GM19239 (cell line): ENCODE measurements at regions not wholly inside any gene's neighbourhood (a gene's known extent, or its start where the extent isn't known, plus 50 kb on each side); places are given as distances from the start of the nearest gene placed in this dataset.
"Not testable (repeated sequence)": the region's sequence is repeated elsewhere in the genome, so short reads cannot be mapped to it uniquely, and the experiment has no call there.

Experiments used
- DNase-seq: peaks from one replicate; pipeline ENCODE4 v3.0.0; 2011; ENCODE audit warnings: low spot score; ENCODE audit not compliant: insufficient read length
- FAIRE-seq: peaks from 2 replicates; lab custom pipeline; 2011; peaks lifted over from hg19 to GRCh38; lab: Jason Lieb, UNC

DNA sequence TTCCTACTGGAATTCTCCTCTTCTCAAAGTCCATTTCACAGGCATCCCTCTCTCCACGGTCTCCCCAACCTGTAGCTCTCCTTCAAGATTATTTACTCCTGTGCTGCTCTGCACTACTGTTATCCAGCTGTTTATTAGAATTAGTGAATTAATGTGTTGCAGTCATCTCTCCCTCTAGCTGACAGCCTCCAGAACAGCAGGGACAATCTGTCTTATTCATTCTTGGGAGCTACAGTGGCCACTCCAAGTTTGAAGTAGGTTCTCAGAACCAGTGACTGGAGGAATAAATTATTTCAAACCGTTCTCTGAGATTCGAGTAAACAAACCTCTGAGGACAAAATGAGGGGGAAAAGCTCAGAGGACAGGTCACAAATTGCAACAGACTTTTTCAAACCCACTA is 330.9 kb downstream of the RRAGC start:
- no peak for DNase-seq
- FAIRE-seq: no peak

DNA sequence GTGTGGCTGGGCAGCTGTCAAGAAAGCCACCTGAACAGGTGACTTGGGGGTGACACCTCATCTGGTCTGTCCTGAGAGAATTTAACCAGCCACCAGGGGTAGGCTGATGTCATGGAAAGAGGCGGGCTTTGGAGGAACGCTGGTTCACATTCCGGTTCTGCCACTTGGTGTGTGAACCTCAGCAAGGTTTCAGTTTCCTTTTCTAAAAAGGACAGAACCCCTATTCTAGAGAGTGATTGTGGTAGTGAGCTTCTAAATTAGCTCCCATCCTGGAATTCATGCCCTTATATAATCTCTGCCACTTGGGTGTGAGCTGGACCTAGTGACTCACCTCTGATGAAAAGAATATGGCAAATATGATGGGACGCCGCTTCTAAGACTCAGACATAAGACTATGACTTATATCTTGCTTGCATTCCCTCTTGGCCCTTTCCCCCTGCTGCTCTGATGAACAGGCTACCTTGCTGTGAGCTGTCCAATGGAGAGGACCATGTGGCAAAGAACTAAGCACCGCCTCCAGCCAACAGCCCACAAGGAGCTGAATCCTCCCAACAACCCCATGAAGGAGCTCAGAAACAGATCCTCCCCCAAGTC is 332.1 kb downstream of the RRAGC start:
- DNase-seq (peak; percentile 82), FAIRE-seq (peak; percentile 99)

- DNase-seq: no peak
- no peak for FAIRE-seq
These were observed 333.5 kb downstream of the RRAGC start for GRCh38 chr1:38526046-38526445.

GRCh38 chr1:38525343-38526043 is 334.1 kb downstream of the RRAGC start:
- FAIRE-seq (no peak), DNase-seq (no peak)

- no peak for DNase-seq
- no peak for FAIRE-seq
These were observed 335.4 kb downstream of the RRAGC start for GRCh38 chr1:38524025-38524641.

- no peak for DNase-seq
- no peak for FAIRE-seq
These were observed 336.0 kb downstream of the RRAGC start for GRCh38 chr1:38523568-38523939.

GRCh38 chr1:38522915-38523567 is 336.5 kb downstream of the RRAGC start:
- FAIRE-seq: no peak

GRCh38 chr1:38516560-38516959 is 343.0 kb downstream of the RRAGC start:
- DNase-seq (no peak), FAIRE-seq (no peak)

More at GRCh38 chr1:38522915-38523567, 336.5 kb downstream of the RRAGC start:
- DNase-seq: no peak

- FAIRE-seq (no peak), DNase-seq (no peak)
These were observed 346.8 kb downstream of the RRAGC start for GRCh38 chr1:38512789-38513188.

- no peak for FAIRE-seq
These were observed 347.4 kb downstream of the RRAGC start for GRCh38 chr1:38512024-38512767.

DNA sequence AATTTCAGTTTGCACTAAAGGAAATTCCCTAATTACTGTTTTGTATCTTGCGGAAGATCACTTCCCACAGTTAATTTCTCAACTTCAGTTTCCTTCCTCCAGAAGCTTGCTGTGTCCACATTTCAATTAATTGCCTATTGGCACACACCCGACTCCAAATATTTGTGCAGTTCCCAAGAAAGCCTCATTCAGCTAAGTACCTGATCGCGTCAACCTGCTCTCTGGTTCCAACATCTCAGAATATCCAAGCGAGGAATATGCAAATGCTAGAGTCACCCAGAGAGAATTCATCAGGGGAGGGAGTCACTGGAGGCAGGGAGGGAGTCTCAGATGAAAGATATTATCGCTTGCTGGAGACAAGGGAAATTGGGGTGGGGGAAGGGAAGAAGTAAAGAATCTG is 351.3 kb downstream of the RRAGC start:
- no peak for FAIRE-seq
- DNase-seq: no peak

More at GRCh38 chr1:38512024-38512767, 347.4 kb downstream of the RRAGC start:
- DNase-seq: no peak

- DNase-seq (no peak), FAIRE-seq (no peak)
These were observed 352.0 kb downstream of the RRAGC start for GRCh38 chr1:38507563-38507962.

GRCh38 chr1:38505944-38506343 is 353.6 kb downstream of the RRAGC start:
- FAIRE-seq (no peak), DNase-seq (no peak)

- DNase-seq: no peak
- no peak for FAIRE-seq
These were observed 356.8 kb downstream of the RRAGC start for GRCh38 chr1:38502758-38503157.

DNA sequence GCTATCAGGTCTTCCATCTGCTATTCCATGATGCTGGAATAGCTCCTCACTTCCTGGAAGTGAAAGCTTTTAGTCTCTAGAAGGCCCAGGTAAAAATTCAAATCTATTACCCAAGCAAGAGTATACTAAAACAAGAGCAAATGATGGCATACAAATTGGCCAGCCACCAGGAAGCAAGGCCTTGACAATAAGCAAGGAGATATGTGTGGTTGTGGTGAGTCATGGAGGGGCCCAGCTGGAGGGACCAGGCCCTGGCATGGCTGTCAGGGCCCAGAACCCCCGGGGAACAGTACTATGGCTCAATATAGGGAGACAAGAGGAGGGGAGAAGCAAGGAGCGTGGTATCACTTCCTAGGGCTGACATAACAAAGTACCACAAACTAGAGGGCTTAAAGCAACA is 358.7 kb downstream of the RRAGC start:
- no peak for DNase-seq

DNA sequence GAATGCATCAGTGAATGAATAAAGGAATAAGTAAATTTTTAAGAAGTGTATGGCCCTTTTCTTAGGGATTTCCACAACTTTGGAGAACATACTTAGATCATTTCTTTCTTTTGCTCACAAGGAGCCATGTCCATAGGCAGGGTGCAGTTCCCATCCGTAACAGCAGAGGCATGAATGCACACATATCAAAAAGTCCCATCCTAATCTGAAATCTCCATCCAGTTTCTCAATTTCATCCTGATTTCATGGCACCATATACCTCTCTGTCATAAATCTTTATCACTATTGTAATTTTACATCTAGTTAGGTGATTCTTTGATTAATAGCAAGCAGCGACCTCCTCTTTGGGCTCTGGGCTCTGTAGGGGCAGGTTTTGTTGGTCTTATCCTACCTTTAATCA is 359.2 kb downstream of the RRAGC start:
- DNase-seq: no peak
- FAIRE-seq: no peak

More for the DNA sequence above, 358.7 kb downstream of the RRAGC start:
- FAIRE-seq: no peak

DNA sequence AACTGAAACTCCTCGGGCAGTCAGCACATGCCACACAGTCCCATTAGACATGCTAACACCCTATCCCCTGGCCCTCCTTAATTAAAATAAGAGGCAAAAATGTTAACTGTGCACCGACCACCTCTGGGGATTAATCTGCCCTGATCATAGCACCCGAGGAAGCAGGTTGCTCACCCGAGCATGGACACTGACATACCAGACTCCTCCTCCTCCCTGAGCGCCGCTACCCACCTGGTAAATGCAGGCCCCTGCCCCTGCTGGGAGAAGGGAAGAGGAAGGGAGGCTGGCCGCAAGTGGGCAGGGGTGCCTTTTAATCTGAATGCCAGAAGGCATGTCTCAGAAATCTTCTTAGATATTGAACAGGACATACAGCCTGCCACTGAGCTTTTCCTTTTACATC is 360.9 kb downstream of the RRAGC start:
- DNase-seq: no peak
- FAIRE-seq: no peak

- FAIRE-seq (no peak), DNase-seq (no peak)
These were observed 361.5 kb downstream of the RRAGC start for GRCh38 chr1:38497921-38498656.

GRCh38 chr1:38493306-38493705 is 366.3 kb downstream of the RRAGC start:
- DNase-seq, FAIRE-seq: not testable (repeated sequence)

DNA sequence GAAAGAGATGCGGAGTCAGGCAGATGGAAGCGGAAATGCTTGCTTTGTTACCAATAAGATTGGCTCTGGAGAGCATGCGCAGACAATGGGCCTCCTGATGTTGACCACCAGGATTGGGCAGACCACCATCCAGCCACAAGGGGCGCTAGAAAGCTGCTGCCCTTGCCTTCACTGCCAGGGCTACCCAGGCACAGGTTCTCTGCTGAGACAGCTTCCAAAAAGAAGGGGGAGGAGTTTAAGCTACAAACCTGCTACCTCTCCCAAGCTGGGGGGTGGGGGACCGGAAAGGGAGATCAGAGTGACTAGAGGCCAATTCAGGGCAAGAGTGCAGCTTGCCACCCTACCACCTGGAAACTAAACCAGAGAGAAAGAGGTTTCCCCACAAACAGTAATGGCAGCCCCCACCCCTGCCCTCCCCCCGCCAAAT is 369.7 kb downstream of the RRAGC start:
- DNase-seq (peak; percentile 56), FAIRE-seq (peak; percentile 84)
